ENCODE measurements at regions not wholly inside any gene's neighbourhood (a gene's known extent, or its start where the extent isn't known, plus 50 kb on each side); places are given as distances from the start of the nearest gene placed in this dataset.
"Not testable (repeated sequence)": the region's sequence is repeated elsewhere in the genome, so short reads cannot be mapped to it uniquely, and the experiment has no call there.

DNA sequence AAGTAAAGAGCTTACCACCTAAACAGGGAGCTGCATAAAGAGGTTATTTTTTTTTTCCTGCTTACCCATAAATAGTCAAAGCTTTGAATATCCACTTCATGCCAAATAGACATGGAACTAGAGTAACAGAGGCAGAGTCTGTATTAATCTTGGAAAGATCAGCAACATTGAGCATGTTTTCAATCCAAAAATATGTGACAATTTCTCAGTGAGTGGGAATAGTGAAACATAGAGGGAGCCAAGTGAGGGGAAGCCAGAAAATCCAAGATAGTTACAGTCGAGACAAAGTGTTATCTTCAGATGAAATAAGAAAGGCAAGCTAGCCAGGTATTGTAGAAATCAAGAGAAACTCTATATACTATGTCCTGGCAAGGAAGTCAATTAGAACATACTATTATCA is 122.3 kb upstream of the TACR3 start:
- no peak for DNase-seq

DNA sequence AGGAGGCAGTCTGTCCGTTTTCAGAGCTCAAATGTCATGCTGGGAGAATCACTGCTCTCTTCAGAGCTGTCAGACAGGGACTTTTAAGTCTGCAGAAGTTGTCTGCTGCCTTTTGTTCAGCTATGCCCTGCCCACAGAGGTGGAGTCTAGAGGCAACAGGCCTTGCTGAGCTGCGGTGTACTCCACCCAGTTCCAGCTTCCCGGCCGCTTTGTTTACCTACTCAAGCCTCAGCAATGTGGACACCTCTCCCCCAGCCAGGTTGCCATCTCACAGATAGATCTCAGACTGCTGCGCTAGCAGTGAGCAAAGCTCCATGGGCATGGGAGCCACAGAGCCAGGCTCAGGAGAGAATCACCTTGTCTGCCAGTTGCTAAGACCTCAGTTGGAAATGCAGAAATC is 90.5 kb upstream of the TACR3 start:
- DNase-seq: not testable (repeated sequence)

DNA sequence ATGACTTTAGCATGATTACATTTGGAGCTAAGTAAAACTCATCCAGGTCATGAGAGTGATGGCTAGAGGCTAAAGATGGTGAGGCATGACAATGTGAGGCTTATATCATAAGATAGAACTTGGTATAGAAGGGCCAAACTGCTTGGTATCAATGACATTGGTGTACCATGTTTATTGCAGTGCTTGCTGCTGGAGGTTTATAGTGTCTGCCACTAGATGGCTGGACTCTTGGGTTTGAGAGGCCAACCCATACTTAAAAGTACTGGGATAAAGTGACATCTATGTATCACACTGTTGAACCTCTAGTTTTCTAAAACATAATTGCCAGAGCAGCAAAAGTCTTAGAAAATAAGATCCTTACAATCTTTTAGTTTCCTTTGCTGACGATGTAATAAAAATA is 83.0 kb upstream of the TACR3 start:
- DNase-seq: no peak

DNA sequence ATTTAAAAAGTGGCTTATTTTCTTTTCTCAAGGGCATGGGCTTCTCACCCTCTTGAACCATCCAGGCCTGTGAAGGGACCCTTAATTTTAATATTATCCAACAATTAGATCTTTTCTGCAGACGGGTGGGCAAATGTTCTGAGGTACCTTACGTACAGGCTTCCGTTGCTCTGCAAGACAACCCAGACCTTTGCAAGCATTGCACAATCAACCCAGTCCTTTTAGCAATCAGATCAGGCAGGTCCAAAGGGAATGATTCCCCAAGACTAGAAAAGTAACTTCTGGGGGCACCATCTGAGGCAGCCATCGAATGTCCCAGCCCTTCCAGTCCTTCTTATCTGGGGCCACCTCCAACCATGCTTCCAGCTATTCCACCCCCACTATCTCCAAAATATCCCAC is 67.3 kb upstream of the TACR3 start:
- no peak for DNase-seq

DNA sequence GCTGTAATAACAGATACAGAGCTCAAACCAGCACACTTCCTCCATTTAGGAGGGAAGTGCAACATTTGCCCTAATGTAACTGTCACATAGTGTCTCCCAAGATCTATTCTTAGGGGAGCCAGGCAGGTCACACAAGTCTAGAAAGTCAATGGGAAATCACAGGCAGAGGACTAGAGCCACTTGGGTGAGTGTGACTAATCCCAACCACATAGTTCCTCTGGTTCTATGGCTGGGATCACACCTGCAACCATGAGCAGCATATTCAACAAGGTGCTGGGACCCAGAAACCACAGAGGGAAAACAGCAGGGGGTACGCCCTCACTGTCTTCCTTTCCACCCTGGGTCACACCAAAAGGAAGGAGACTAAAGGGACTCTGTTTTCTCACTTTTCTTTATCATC is 66.8 kb upstream of the TACR3 start:
- no peak for DNase-seq

DNA sequence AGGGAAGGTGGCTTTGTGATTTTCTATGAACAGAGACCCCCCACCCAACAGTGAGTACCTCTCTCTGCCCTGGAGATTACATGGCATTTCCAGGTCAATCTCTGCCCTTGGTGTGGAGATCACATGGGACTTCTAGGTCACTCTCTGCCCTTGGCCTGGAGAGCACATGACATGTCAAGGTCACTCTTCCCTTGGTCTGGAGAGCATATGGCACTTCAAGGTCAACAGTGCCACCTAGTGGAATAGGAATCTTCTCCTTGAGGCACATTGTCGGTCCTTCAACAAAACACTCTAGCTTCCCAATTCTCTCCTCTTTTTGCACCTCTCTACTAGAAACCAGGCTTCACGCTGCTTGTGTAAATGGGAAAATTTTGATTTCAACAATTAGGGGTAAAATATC is 66.2 kb upstream of the TACR3 start:
- DNase-seq: no peak

DNA sequence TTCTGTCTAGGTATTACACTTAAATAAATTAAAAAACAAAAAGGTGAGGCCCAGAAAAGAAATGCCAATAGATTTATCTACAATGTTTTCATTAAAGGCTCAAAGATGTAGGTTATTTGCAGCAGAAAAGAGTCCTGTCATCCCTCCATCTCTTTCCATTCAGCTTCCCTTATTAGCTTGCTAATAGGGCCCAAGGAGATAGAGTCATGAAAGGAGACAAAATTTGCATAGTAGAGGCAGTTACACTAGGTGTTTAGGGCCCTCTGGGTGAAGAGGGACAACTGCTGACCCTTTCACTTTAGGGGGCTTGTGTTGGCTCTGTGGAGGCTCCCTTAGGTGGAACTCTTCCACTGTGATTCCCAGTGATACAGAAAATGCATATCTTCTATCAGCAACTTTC is 58.4 kb upstream of the TACR3 start:
- no peak for DNase-seq

DNA sequence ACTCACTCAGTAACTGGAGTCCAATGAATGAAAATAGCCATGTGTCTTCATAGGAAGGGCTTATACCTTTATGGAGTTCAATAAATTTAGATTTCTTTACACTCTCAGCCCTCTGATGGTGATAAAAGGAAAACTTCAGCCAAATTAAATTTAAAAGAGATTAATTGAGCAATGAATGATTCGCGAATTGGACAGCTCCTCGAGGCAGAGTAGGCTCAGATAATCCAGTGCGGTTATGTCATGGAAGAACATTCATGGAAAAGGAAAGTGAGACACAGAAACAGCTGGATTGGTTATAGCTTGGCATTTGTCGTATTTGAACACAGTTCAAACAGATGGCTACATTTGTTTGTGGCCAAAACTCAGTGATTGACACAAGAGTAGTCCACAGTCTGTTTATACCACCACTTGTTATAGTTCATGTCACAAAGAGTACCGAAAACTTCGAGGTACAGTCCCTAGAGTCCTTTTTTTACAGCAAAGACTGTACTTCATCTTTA is 54.6 kb upstream of the TACR3 start:
- DNase-seq: no peak

DNA sequence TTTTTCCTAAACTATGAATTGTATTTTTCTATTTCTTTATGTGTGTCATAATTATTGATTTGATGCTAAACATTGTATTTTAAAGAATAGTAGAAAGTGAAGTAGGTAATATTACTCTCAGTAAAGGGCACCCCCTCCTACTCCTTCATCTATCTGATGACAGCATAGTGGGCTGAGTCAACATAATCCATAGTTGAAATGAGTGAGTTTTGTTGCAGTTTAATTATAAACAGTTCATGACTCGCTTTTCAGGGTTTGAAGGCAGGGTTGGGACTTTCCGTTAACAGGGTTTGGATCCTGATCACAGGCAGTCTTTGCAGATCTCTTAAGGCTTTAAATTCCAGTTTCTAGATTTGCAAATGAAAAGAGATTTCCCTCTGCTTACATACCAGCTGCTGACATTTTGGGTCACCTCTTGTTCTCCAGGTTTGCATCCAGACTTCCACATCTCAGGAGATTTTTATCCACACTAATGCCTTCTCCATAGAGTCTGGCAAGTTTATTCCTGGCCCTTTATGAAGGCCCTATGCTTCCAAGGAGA is 54.0 kb upstream of the TACR3 start:
- DNase-seq: no peak
